Stomach (tissue), 4 donors: ENCODE measurements at regions not wholly inside any gene's neighbourhood (a gene's known extent, or its start where the extent isn't known, plus 50 kb on each side); places are given as distances from the start of the nearest gene placed in this dataset.

Experiments
- POLR2A ChIP-seq, 4 donors: fragments of 450-650 bp; IDR thresholded peaks; one replicate each; pipeline ENCODE4 v1.6.1; 2016; ENCODE audit warnings: antibody characterized with exemption in 4 of 4, control low read depth in 2 of 4, mild to moderate bottlenecking in 1 of 4, moderate library complexity in 1 of 4
- POLR2AphosphoS5 ChIP-seq, 3 donors: sonication (generic); formaldehyde crosslinking; IDR thresholded peaks; one replicate each; pipeline ENCODE4 v1.6.1; 2016; ENCODE audit warnings: antibody characterized with exemption in 3 of 3
- TF ChIP-seq, protein P1 (sequence below), 7 experiments: fragments of 450-650 bp in 4 of 7; fragments of 200-600 bp in 3 of 7; sonication (generic) in 3 of 7; IDR thresholded peaks; one replicate each; pipeline ENCODE4 v1.5.1; 2016 to 2019; ENCODE audit warnings: antibody characterized with exemption in 7 of 7, control low read depth in 2 of 7, mild to moderate bottlenecking in 1 of 7

DNA sequence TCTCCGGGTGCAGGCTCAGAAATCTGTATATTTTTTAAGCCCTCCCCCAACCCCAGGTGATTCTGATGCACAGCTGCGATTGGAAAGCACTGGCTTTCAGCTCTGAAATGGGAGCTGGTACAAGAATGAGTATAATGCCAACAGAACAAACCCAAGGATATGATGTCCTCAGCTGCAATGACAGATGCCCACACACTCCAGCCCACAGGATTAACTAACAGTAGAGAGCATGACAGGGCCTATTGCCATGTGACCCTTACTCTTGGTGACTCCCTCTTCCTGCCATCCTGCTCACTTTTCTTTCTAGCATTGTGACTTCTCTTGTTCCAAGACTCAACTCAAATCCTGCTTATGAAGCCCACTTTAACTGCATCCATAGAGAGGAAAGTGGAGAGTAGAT, 174.5 kb downstream of the FGF18 start:
- TF ChIP-seq, protein P1, sequence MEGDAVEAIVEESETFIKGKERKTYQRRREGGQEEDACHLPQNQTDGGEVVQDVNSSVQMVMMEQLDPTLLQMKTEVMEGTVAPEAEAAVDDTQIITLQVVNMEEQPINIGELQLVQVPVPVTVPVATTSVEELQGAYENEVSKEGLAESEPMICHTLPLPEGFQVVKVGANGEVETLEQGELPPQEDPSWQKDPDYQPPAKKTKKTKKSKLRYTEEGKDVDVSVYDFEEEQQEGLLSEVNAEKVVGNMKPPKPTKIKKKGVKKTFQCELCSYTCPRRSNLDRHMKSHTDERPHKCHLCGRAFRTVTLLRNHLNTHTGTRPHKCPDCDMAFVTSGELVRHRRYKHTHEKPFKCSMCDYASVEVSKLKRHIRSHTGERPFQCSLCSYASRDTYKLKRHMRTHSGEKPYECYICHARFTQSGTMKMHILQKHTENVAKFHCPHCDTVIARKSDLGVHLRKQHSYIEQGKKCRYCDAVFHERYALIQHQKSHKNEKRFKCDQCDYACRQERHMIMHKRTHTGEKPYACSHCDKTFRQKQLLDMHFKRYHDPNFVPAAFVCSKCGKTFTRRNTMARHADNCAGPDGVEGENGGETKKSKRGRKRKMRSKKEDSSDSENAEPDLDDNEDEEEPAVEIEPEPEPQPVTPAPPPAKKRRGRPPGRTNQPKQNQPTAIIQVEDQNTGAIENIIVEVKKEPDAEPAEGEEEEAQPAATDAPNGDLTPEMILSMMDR (IDR thresholded peaks at IDR 0.05): no peak
- TF ChIP-seq POLR2AphosphoS5 (IDR thresholded peaks at IDR 0.05) (no peak), POLR2A (IDR thresholded peaks at IDR 0.05) (no peak)
